Urinary bladder (tissue), 3 donors: ENCODE measurements at regions not wholly inside any gene's neighbourhood (a gene's known extent, or its start where the extent isn't known, plus 50 kb on each side); places are given as distances from the start of the nearest gene placed in this dataset.

ENCODE experiments used
- DNase-seq: peaks from one replicate; pipeline ENCODE4 v3.0.0-alpha.2; 2015; ENCODE audit errors: extremely low spot score
- H3K27ac ChIP-seq: one replicate; pipeline ENCODE4 v1.5.1; 2013; ENCODE audit warnings: low read depth, mild to moderate bottlenecking, moderate library complexity
- H3K36me3 ChIP-seq: one replicate; pipeline ENCODE4 v1.6.1; 2013; ENCODE audit warnings: mild to moderate bottlenecking, moderate library complexity; ENCODE audit not compliant: insufficient read depth
- H3K4me1 ChIP-seq: one replicate; pipeline ENCODE4 v1.6.1; 2013; ENCODE audit warnings: mild to moderate bottlenecking, moderate library complexity; ENCODE audit not compliant: insufficient read depth
- H3K4me3 ChIP-seq: one replicate; pipeline ENCODE4 v1.5.1; 2013; ENCODE audit warnings: low read depth, low read length
- WGBS: extraction: QIAGEN DNeasy Blood & Tissue Kit; methylation state at CpG from one replicate; pipeline ENCODE4 v1.1.7; 2013; 5-methylcytosine and 5-hydroxymethylcytosine counted together
- donor health status: healthy with polysubstance abuse.
- donor health status: healthy.

- Histone ChIP-seq H3K4me1 (no peaks in the 10 kb centered on the region), H3K27ac (no peak overlapping the region), H3K4me3 (no peak overlapping the region), H3K36me3 (no peaks in the 10 kb centered on the region)
- WGBS, result 61% methylated on average over 6 of the region's 6 CpGs
- no peak for DNase-seq
Measured at GRCh38 chr2:136402281-136402680, 284.3 kb upstream of the CXCR4 start.

GRCh38 chr2:136399667-136400289, 281.8 kb upstream of the CXCR4 start:
- no peak for DNase-seq
- Histone ChIP-seq H3K4me1 (no peaks in the 10 kb centered on the region), H3K36me3 (no peaks in the 10 kb centered on the region), H3K4me3 (no peak overlapping the region), H3K27ac (no peak overlapping the region)
- WGBS, result 88% methylated on average over 6 of the region's 6 CpGs

- no peaks in the 10 kb centered on the region for H3K4me1 ChIP-seq
- H3K4me3 ChIP-seq, result no peak overlapping the region
- H3K27ac ChIP-seq, result no peak overlapping the region
- no peak for DNase-seq
- WGBS, result 94% methylated on average over 2 of the region's 2 CpGs
- H3K36me3 ChIP-seq, result no peaks in the 10 kb centered on the region
Measured at GRCh38 chr2:136395582-136395981, 277.6 kb upstream of the CXCR4 start.

GRCh38 chr2:136394136-136395060, 276.4 kb upstream of the CXCR4 start:
- H3K4me3 ChIP-seq, result no peak overlapping the region
- DNase-seq, result no peak
- H3K27ac ChIP-seq, result no peak overlapping the region
- H3K4me1 ChIP-seq, result no peaks in the 10 kb centered on the region
- H3K36me3 ChIP-seq, result no peaks in the 10 kb centered on the region
- WGBS, result 87% methylated on average over 8 of the region's 8 CpGs

- 96% methylated on average over 1 of the region's 1 CpG for WGBS
- Histone ChIP-seq H3K36me3 (no peaks in the 10 kb centered on the region), H3K4me1 (no peaks in the 10 kb centered on the region), H3K27ac (no peak overlapping the region), H3K4me3 (no peak overlapping the region)
- no peak for DNase-seq
Measured at GRCh38 chr2:136393514-136393913, 275.6 kb upstream of the CXCR4 start.

- Histone ChIP-seq H3K36me3 (no peaks in the 10 kb centered on the region), H3K4me3 (no peak overlapping the region), H3K4me1 (no peaks in the 10 kb centered on the region), H3K27ac (no peak overlapping the region)
- whole genome bisulfite sequencing, result 85% methylated on average over 4 of the region's 4 CpGs
- DNase-seq, result no peak
Measured at GRCh38 chr2:136392897-136393505, 275.1 kb upstream of the CXCR4 start.

GRCh38 chr2:136389809-136390208, 271.9 kb upstream of the CXCR4 start:
- Histone ChIP-seq H3K4me3 (no peak overlapping the region), H3K4me1 (no peaks in the 10 kb centered on the region), H3K27ac (no peak overlapping the region), H3K36me3 (no peaks in the 10 kb centered on the region)
- WGBS, result 77% methylated on average over 3 of the region's 3 CpGs
- no peak for DNase-seq

- Histone ChIP-seq H3K27ac (no peak overlapping the region), H3K36me3 (no peaks in the 10 kb centered on the region), H3K4me3 (no peak overlapping the region), H3K4me1 (no peaks in the 10 kb centered on the region)
- WGBS, result 43% methylated on average over 3 of the region's 3 CpGs
- no peak for DNase-seq
Measured at GRCh38 chr2:136386046-136386445, 268.1 kb upstream of the CXCR4 start.

- Histone ChIP-seq H3K4me3 (no peak overlapping the region), H3K36me3 (no peaks in the 10 kb centered on the region), H3K4me1 (no peaks in the 10 kb centered on the region), H3K27ac (no peak overlapping the region)
- DNase-seq, result no peak
- WGBS, result 18% methylated on average over 3 of the region's 3 CpGs
Measured at GRCh38 chr2:136384531-136385303, 266.8 kb upstream of the CXCR4 start.

- DNase-seq, result no peak
- WGBS, result 86% methylated on average over 3 of the region's 3 CpGs
- no peaks in the 10 kb centered on the region for H3K36me3 ChIP-seq
- no peaks in the 10 kb centered on the region for H3K4me1 ChIP-seq
- H3K27ac ChIP-seq, result no peak overlapping the region
- no peak overlapping the region for H3K4me3 ChIP-seq
Measured at GRCh38 chr2:136383167-136383566, 265.2 kb upstream of the CXCR4 start.

GRCh38 chr2:136381722-136382633, 264.0 kb upstream of the CXCR4 start:
- WGBS, result 79% methylated on average over 14 of the region's 14 CpGs
- Histone ChIP-seq H3K4me1 (no peaks in the 10 kb centered on the region), H3K36me3 (no peaks in the 10 kb centered on the region), H3K27ac (no peak overlapping the region), H3K4me3 (no peak overlapping the region)
- DNase-seq, result no peak

- no peak overlapping the region for H3K4me3 ChIP-seq
- no peaks in the 10 kb centered on the region for H3K36me3 ChIP-seq
- DNase-seq, result no peak
- 89% methylated on average over 1 of the region's 1 CpG for WGBS
- no peaks in the 10 kb centered on the region for H3K4me1 ChIP-seq
- H3K27ac ChIP-seq, result no peak overlapping the region
Measured at GRCh38 chr2:136381245-136381644, 263.3 kb upstream of the CXCR4 start.
